Mesenchymal stem cell (in vitro differentiated cells and primary cell): ENCODE measurements at regions not wholly inside any gene's neighbourhood (a gene's known extent, or its start where the extent isn't known, plus 50 kb on each side); places are given as distances from the start of the nearest gene placed in this dataset.

Source experiments
- DNase-seq: peaks from one replicate; pipeline ENCODE4 v3.0.0-alpha.2; 2013
- H2AFZ ChIP-seq: one replicate; pipeline ENCODE4 v1.6.1; 2013; ENCODE audit warnings: low read depth, mild to moderate bottlenecking, control low read depth, inconsistent platforms, low read length, moderate library complexity
- H2AK5ac ChIP-seq: 2 replicates; pipeline ENCODE4 v1.6.1; 2013; ENCODE audit warnings: low read length, moderate library complexity, mild to moderate bottlenecking, inconsistent platforms; ENCODE audit not compliant: severe bottlenecking
- H2BK120ac ChIP-seq: one replicate; pipeline ENCODE4 v1.6.1; 2013; ENCODE audit warnings: low read depth, mild to moderate bottlenecking, inconsistent platforms, low read length, moderate library complexity
- H2BK12ac ChIP-seq, 2 experiments: one replicate each; pipeline ENCODE4 v1.6.1; 2013; ENCODE audit warnings: inconsistent platforms in 2 of 2, low read length in 2 of 2, mild to moderate bottlenecking in 2 of 2, moderate library complexity in 2 of 2, control low read depth in 1 of 2
- H2BK15ac ChIP-seq: one replicate; pipeline ENCODE4 v1.6.1; 2013; ENCODE audit warnings: mild to moderate bottlenecking, low read depth, inconsistent platforms; ENCODE audit not compliant: poor library complexity, severe bottlenecking
- H2BK5ac ChIP-seq: 2 replicates; pipeline ENCODE4 v1.6.1; 2013; ENCODE audit warnings: low read depth, mild to moderate bottlenecking, low read length, control low read depth, inconsistent platforms; ENCODE audit not compliant: poor library complexity, severe bottlenecking
- H3K14ac ChIP-seq, 2 experiments: one replicate each; pipeline ENCODE4 v1.6.1; 2013; ENCODE audit warnings: inconsistent platforms in 2 of 2, low read length in 2 of 2, control low read depth in 1 of 2, mild to moderate bottlenecking in 1 of 2, moderate library complexity in 1 of 2
- H3K18ac ChIP-seq, 2 experiments: one replicate each; pipeline ENCODE4 v1.6.1; 2013; ENCODE audit warnings: inconsistent platforms in 2 of 2, low read length in 2 of 2, control low read depth in 1 of 2, low read depth in 1 of 2, mild to moderate bottlenecking in 1 of 2
- H3K23ac ChIP-seq, 2 experiments: one replicate each; pipeline ENCODE4 v1.6.1; 2013; ENCODE audit warnings: inconsistent platforms in 2 of 2, low read length in 2 of 2, mild to moderate bottlenecking in 2 of 2, moderate library complexity in 2 of 2, control low read depth in 1 of 2
- H3K27ac ChIP-seq: 2 replicates; pipeline ENCODE4 v1.5.1; 2013; ENCODE audit warnings: mild to moderate bottlenecking, moderate library complexity, low read length, control low read depth, inconsistent platforms; ENCODE audit not compliant: poor library complexity, severe bottlenecking
- H3K27me3 ChIP-seq, 2 experiments: 2 replicates each; pipeline versions ENCODE4 v1.6.1 to v1.7.0; 2013; ENCODE audit warnings: low read length in 2 of 2, mild to moderate bottlenecking in 2 of 2, moderate library complexity in 2 of 2, control low read depth in 1 of 2, inconsistent platforms in 1 of 2; ENCODE audit not compliant: control insufficient read depth in 1 of 2, insufficient read depth in 1 of 2
- H3K36me3 ChIP-seq, 2 experiments: 2 replicates each; pipeline versions ENCODE4 v1.6.1 to v1.7.0; 2013; ENCODE audit warnings: low read length in 2 of 2, control low read depth in 1 of 2, inconsistent platforms in 1 of 2, low read depth in 1 of 2, mild to moderate bottlenecking in 1 of 2; ENCODE audit not compliant: insufficient read depth in 2 of 2, control insufficient read depth in 1 of 2
- H3K4ac ChIP-seq, 2 experiments: one replicate each; pipeline ENCODE4 v1.6.1; 2013; ENCODE audit warnings: inconsistent platforms in 2 of 2, low read length in 2 of 2, mild to moderate bottlenecking in 2 of 2, moderate library complexity in 2 of 2, control low read depth in 1 of 2, low read depth in 1 of 2
- H3K4me1 ChIP-seq: 2 replicates; pipeline ENCODE4 v1.6.1; 2013; ENCODE audit warnings: low read depth, low read length, control low read depth; ENCODE audit not compliant: control insufficient read depth, insufficient read depth
- H3K4me2 ChIP-seq: 2 replicates; pipeline ENCODE4 v1.6.1; 2013; ENCODE audit warnings: low read length, mild to moderate bottlenecking, inconsistent platforms; ENCODE audit not compliant: poor library complexity, severe bottlenecking
- H3K4me3 ChIP-seq, 2 experiments: 2 replicates each; pipeline versions ENCODE4 v1.5.1 to v1.7.0; 2013; ENCODE audit warnings: low read length in 2 of 2, mild to moderate bottlenecking in 2 of 2, control low read depth in 1 of 2, low read depth in 1 of 2; ENCODE audit not compliant: insufficient read depth in 1 of 2
- H3K79me1 ChIP-seq: replicated peaks from 2 replicates; pipeline ENCODE4 v1.6.1; 2013; ENCODE audit warnings: mild to moderate bottlenecking, control low read depth, low read length, inconsistent platforms; ENCODE audit not compliant: poor library complexity, severe bottlenecking
- H3K9ac ChIP-seq: 2 replicates; pipeline ENCODE4 v1.7.0; 2013; ENCODE audit warnings: mild to moderate bottlenecking, low read length, moderate library complexity
- H3K9me3 ChIP-seq: 2 replicates; pipeline ENCODE4 v1.7.0; 2013; ENCODE audit warnings: mild to moderate bottlenecking, low read length; ENCODE audit not compliant: control insufficient read depth
- H4K8ac ChIP-seq: one replicate; pipeline ENCODE4 v1.6.1; 2013; ENCODE audit warnings: inconsistent platforms, mild to moderate bottlenecking, low read length, moderate library complexity
- H4K91ac ChIP-seq: one replicate; pipeline ENCODE4 v1.6.1; 2013; ENCODE audit warnings: mild to moderate bottlenecking, low read length, inconsistent platforms
- WGBS: methylation state at CpG from one replicate; pipeline ENCODE4 v1.1.7; 2013; ENCODE audit warnings: mixed read lengths; 5-methylcytosine and 5-hydroxymethylcytosine counted together

DNA sequence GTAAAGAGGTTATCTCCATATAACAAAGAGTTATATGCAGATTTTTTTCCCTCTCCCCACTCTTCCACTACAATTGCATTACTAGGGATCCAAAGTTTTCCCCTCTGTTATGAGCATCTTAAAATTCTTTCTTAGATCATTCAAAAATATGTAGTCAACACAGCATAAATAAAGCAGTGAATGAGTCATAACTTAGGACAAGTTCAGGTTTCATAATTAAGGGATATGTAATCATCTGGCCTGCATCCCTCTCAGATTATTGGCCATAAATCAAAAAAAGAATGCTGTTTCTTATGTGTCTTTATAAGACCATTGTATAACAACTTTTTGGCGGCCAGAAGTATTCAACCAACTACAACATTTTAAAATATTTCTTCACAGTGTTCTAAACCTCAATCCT lies 1526.1 kb downstream of the KCNT2 start:
- Histone ChIP-seq H2BK5ac (no peak overlapping the region), H2AFZ (no peak overlapping the region), H3K27me3 (no peaks in the 10 kb centered on the region), H3K9ac (no peak overlapping the region), H3K9me3 (no peaks in the 10 kb centered on the region), H3K79me1 (no peaks in the 10 kb centered on the region), H2BK15ac (no peak overlapping the region), H3K27ac (no peak overlapping the region), H3K36me3 (no peaks in the 10 kb centered on the region), H3K18ac (no peak overlapping the region), H3K4me1 (no peaks in the 10 kb centered on the region), H3K4ac (no peak overlapping the region), H3K4me2 (no peak overlapping the region), H2AK5ac (no peak overlapping the region), H3K23ac (no peak overlapping the region), H3K14ac (no peak overlapping the region), H3K4me3 (no peak overlapping the region), H2BK12ac (no peak overlapping the region), H4K91ac (no peak overlapping the region), H4K8ac (no peak overlapping the region), H2BK120ac (no peak overlapping the region)
- no peak for DNase-seq
- 60% methylated on average over 1 of the region's 1 CpG for WGBS

DNA sequence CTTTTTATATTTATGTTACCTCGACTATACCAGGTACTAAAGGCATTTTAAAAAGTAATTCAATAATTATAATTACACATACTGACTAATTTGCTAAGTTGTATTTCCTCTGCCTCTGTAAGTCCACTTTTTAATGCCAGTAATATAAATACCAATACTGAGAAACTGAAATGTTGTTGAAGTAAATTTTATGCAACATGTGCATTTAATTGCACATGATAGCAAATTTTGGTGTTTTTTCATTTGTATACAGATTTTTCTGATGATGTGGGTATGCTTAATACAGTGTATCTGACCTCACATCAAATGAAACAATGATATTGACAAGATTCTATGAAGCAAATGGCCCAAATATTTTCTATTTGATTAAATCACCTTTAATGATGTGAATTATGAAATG lies 1531.6 kb downstream of the KCNT2 start:
- Histone ChIP-seq H3K79me1 (no peaks in the 10 kb centered on the region), H2BK12ac (no peak overlapping the region), H3K9me3 (no peaks in the 10 kb centered on the region), H3K9ac (no peak overlapping the region), H3K4me1 (no peaks in the 10 kb centered on the region), H4K91ac (no peak overlapping the region), H3K23ac (no peak overlapping the region), H3K27me3 (no peaks in the 10 kb centered on the region), H3K27ac (no peak overlapping the region), H2AK5ac (no peak overlapping the region), H3K36me3 (no peaks in the 10 kb centered on the region), H3K4me2 (no peak overlapping the region), H4K8ac (no peak overlapping the region), H3K14ac (no peak overlapping the region), H2BK120ac (no peak overlapping the region), H2AFZ (no peak overlapping the region), H2BK15ac (no peak overlapping the region), H3K4ac (no peak overlapping the region), H3K4me3 (no peak overlapping the region), H2BK5ac (no peak overlapping the region), H3K18ac (no peak overlapping the region)
- DNase-seq: no peak
- WGBS: no CpG with 5 or more reads among the region's 1 CpG

DNA sequence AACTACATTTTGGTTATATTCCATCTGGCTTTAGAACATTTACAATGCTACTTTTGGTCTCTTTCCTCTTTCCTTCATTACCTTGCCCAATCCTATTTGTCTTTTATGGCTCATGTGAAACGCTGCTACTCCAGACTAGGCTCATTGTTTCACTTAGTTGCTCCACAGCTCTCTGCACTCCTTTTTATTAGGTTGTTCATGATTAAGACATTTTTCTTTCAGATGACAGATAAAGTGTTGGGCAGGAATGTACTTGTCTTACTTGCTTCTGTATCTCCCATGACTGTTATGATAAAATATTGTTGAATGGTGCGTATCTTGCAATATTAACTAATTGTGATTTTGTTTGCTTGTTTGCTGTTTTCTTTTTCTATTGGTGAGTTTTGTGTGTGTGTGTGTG lies 1532.3 kb downstream of the KCNT2 start:
- Histone ChIP-seq H2AFZ (no peak overlapping the region), H3K79me1 (no peaks in the 10 kb centered on the region), H3K23ac (no peak overlapping the region), H3K9me3 (no peaks in the 10 kb centered on the region), H4K8ac (no peak overlapping the region), H2AK5ac (no peak overlapping the region), H3K9ac (no peak overlapping the region), H2BK15ac (no peak overlapping the region), H2BK12ac (no peak overlapping the region), H3K27me3 (no peaks in the 10 kb centered on the region), H4K91ac (no peak overlapping the region), H3K14ac (no peak overlapping the region), H3K18ac (no peak overlapping the region), H3K4me2 (no peak overlapping the region), H2BK5ac (no peak overlapping the region), H3K4ac (no peak overlapping the region), H2BK120ac (no peak overlapping the region), H3K4me1 (no peaks in the 10 kb centered on the region), H3K4me3 (no peak overlapping the region), H3K27ac (no peak overlapping the region), H3K36me3 (no peaks in the 10 kb centered on the region)
- 72% methylated on average over 2 of the region's 2 CpGs for WGBS
- no peak for DNase-seq

DNA sequence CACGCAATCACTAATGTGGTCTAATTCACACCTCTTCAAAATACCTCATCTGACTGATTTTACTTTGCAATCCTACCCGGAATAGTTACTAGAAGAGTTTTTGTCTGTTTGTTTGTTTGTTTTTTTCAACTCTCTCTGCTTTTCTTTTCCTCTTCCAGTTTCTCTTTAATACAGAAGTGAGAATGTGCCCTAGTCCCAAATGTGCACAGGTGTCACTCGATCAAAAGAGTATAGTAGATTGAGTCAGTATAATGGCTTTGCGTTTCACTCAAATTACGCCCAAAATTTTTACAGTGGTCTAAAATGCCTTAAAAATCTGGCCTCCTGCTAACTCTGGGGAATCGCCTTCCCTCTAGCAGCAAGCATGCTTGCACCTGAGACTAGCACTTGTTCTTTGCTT lies 1536.8 kb downstream of the KCNT2 start:
- Histone ChIP-seq H3K36me3 (no peaks in the 10 kb centered on the region), H2BK120ac (no peak overlapping the region), H2BK5ac (no peak overlapping the region), H2AK5ac (no peak overlapping the region), H4K8ac (no peak overlapping the region), H4K91ac (no peak overlapping the region), H2BK12ac (no peak overlapping the region), H3K79me1 (no peaks in the 10 kb centered on the region), H3K23ac (no peak overlapping the region), H3K27me3 (no peaks in the 10 kb centered on the region), H3K4ac (no peak overlapping the region), H2BK15ac (no peak overlapping the region), H3K9me3 (peaks cover under 1% of the 10 kb centered on the region), H3K18ac (no peak overlapping the region), H3K14ac (no peak overlapping the region), H2AFZ (no peak overlapping the region), H3K4me1 (no peaks in the 10 kb centered on the region), H3K27ac (no peak overlapping the region), H3K4me3 (no peak overlapping the region), H3K9ac (no peak overlapping the region), H3K4me2 (no peak overlapping the region)
- 76% methylated on average over 4 of the region's 6 CpGs for WGBS
- no peak for DNase-seq
